ENCODE measurements at regions not wholly inside any gene's neighbourhood (a gene's known extent, or its start where the extent isn't known, plus 50 kb on each side); places are given as distances from the start of the nearest gene placed in this dataset.

GRCh38 chr21:16283516-16283915, 553.7 kb downstream of the USP25 start:
- DNase-seq, result no peak
- H3K4me1 Mint-ChIP-seq (ENCODE audit: low read depth), result no peaks in the 10 kb centered on the region
- CTCF ChIA-PET, result no interaction called here

GRCh38 chr21:16285605-16286126, 555.9 kb downstream of the USP25 start:
- DNase-seq, result no peak
- intact Hi-C loops (cut with micrococcal nuclease), result no loop called here
- H3K4me3 Mint-ChIP-seq, result no peak overlapping the region
- H3K27me3 Mint-ChIP-seq (ENCODE audit: low read depth), result no peaks in the 10 kb centered on the region
- no peak overlapping the region for H3K27ac Mint-ChIP-seq
- no peaks in the 10 kb centered on the region for H3K36me3 Mint-ChIP-seq (ENCODE audit: low read depth)
- H3K4me1 Mint-ChIP-seq (ENCODE audit: low read depth), result no peaks in the 10 kb centered on the region
- H3K9me3 Mint-ChIP-seq, result no peaks in the 10 kb centered on the region
- CTCF ChIA-PET, result interaction anchor here (1.1 kb wide), 1 partner anchor 46 kb away, joined by 3 read pairs; no protein-coding TSS in a partner anchor

More at GRCh38 chr21:16283516-16283915, 553.7 kb downstream of the USP25 start:
- Mint-ChIP-seq H3K27ac (no peak overlapping the region), H3K36me3 (ENCODE audit: low read depth) (no peaks in the 10 kb centered on the region), H3K27me3 (ENCODE audit: low read depth) (no peaks in the 10 kb centered on the region), H3K9me3 (no peaks in the 10 kb centered on the region), H3K4me3 (no peak overlapping the region)
- intact Hi-C loops (cut with micrococcal nuclease), result no loop called here

- H3K27me3 Mint-ChIP-seq (ENCODE audit: low read depth), result no peaks in the 10 kb centered on the region
- H3K4me3 Mint-ChIP-seq, result no peak overlapping the region
- no peaks in the 10 kb centered on the region for H3K4me1 Mint-ChIP-seq (ENCODE audit: low read depth)
- intact Hi-C loops (cut with micrococcal nuclease), result no loop called here
- no peak overlapping the region for H3K27ac Mint-ChIP-seq
- CTCF ChIA-PET, result interaction anchor here (0.6 kb wide), 1 partner anchor 465 kb away, joined by 3 read pairs; no protein-coding TSS in a partner anchor
- H3K36me3 Mint-ChIP-seq (ENCODE audit: low read depth), result no peaks in the 10 kb centered on the region
- no peak for DNase-seq
- no peaks in the 10 kb centered on the region for H3K9me3 Mint-ChIP-seq
Observed at GRCh38 chr21:16287046-16287445, 557.3 kb downstream of the USP25 start.

- Mint-ChIP-seq H3K4me1 (ENCODE audit: low read depth) (no peaks in the 10 kb centered on the region), H3K36me3 (ENCODE audit: low read depth) (no peaks in the 10 kb centered on the region), H3K27me3 (ENCODE audit: low read depth) (no peaks in the 10 kb centered on the region), H3K27ac (no peak overlapping the region), H3K4me3 (no peak overlapping the region), H3K9me3 (no peaks in the 10 kb centered on the region)
- CTCF ChIA-PET, result no interaction called here
- DNase-seq, result no peak
- intact Hi-C loops (cut with micrococcal nuclease), result no loop called here
Observed at GRCh38 chr21:16291296-16291695, 561.5 kb downstream of the USP25 start.

GRCh38 chr21:16294128-16294527, 564.3 kb downstream of the USP25 start:
- Mint-ChIP-seq H3K9me3 (no peaks in the 10 kb centered on the region), H3K27ac (no peak overlapping the region), H3K36me3 (ENCODE audit: low read depth) (no peaks in the 10 kb centered on the region), H3K27me3 (ENCODE audit: low read depth) (no peaks in the 10 kb centered on the region), H3K4me3 (no peak overlapping the region), H3K4me1 (ENCODE audit: low read depth) (no peaks in the 10 kb centered on the region)
- no peak for DNase-seq
- CTCF ChIA-PET, result no interaction called here
- intact Hi-C loops (cut with micrococcal nuclease), result no loop called here

GRCh38 chr21:16302851-16303282, 573.1 kb downstream of the USP25 start:
- intact Hi-C loops (cut with micrococcal nuclease), result no loop called here
- Mint-ChIP-seq H3K4me1 (ENCODE audit: low read depth) (peaks cover 4% of the 10 kb centered on the region), H3K36me3 (ENCODE audit: low read depth) (no peaks in the 10 kb centered on the region), H3K9me3 (no peaks in the 10 kb centered on the region), H3K27ac (no peak overlapping the region), H3K4me3 (no peak overlapping the region), H3K27me3 (ENCODE audit: low read depth) (peaks cover 3% of the 10 kb centered on the region)
- CTCF ChIA-PET, result interaction anchor here (0.6 to 0.7 kb wide), 2 partner anchors 46 to 102 kb away, joined by 3 to 4 read pairs; no protein-coding TSS in a partner anchor
- DNase-seq, result no peak

GRCh38 chr21:16304174-16305095, 574.7 kb downstream of the USP25 start:
- intact Hi-C loops (cut with micrococcal nuclease), result no loop called here
- no peak for DNase-seq
- CTCF ChIA-PET, result no interaction called here
- Mint-ChIP-seq H3K36me3 (ENCODE audit: low read depth) (no peaks in the 10 kb centered on the region), H3K9me3 (no peaks in the 10 kb centered on the region), H3K4me1 (ENCODE audit: low read depth) (peaks cover 9% of the 10 kb centered on the region), H3K4me3 (no peak overlapping the region), H3K27ac (no peak overlapping the region), H3K27me3 (ENCODE audit: low read depth) (peaks cover 6% of the 10 kb centered on the region)

- H3K27me3 Mint-ChIP-seq (ENCODE audit: low read depth), result peaks cover 6% of the 10 kb centered on the region
- H3K27ac Mint-ChIP-seq, result no peak overlapping the region
- H3K4me3 Mint-ChIP-seq, result no peak overlapping the region
- DNase-seq, result no peak
- CTCF ChIA-PET, result interaction anchor here (0.6 kb wide), 1 partner anchor 13 kb away, joined by 4 read pairs; no protein-coding TSS in a partner anchor
- peaks cover 11% of the 10 kb centered on the region for H3K4me1 Mint-ChIP-seq (ENCODE audit: low read depth)
- no peaks in the 10 kb centered on the region for H3K9me3 Mint-ChIP-seq
- intact Hi-C loops (cut with micrococcal nuclease), result no loop called here
- H3K36me3 Mint-ChIP-seq (ENCODE audit: low read depth), result no peaks in the 10 kb centered on the region
Observed at GRCh38 chr21:16305686-16306085, 575.9 kb downstream of the USP25 start.

GRCh38 chr21:16307256-16307655, 577.5 kb downstream of the USP25 start:
- Mint-ChIP-seq H3K36me3 (ENCODE audit: low read depth) (no peaks in the 10 kb centered on the region), H3K4me3 (no peak overlapping the region), H3K27ac (no peak overlapping the region), H3K27me3 (ENCODE audit: low read depth) (peaks cover 6% of the 10 kb centered on the region), H3K4me1 (ENCODE audit: low read depth) (peaks cover 11% of the 10 kb centered on the region), H3K9me3 (no peaks in the 10 kb centered on the region)
- intact Hi-C loops (cut with micrococcal nuclease), result no loop called here
- DNase-seq, result no peak
- CTCF ChIA-PET, result interaction anchor here (0.7 kb wide), 1 partner anchor 114 kb away, joined by 3 read pairs; no protein-coding TSS in a partner anchor

GRCh38 chr21:16308269-16308668, 578.5 kb downstream of the USP25 start:
- Mint-ChIP-seq H3K4me1 (ENCODE audit: low read depth) (peaks cover 10% of the 10 kb centered on the region), H3K36me3 (ENCODE audit: low read depth) (no peaks in the 10 kb centered on the region), H3K27me3 (ENCODE audit: low read depth) (peaks cover 6% of the 10 kb centered on the region), H3K27ac (no peak overlapping the region), H3K9me3 (no peaks in the 10 kb centered on the region), H3K4me3 (no peak overlapping the region)
- DNase-seq, result no peak
- CTCF ChIA-PET, result interaction anchor here (0.6 kb wide), 1 partner anchor 1076 kb away, joined by 3 read pairs; no protein-coding TSS in a partner anchor
- intact Hi-C loops (cut with micrococcal nuclease), result loop anchor here (2.0 kb wide), 1 partner anchor 113 kb away; no protein-coding TSS in a partner anchor

GRCh38 chr21:16309250-16309971, 579.6 kb downstream of the USP25 start:
- Mint-ChIP-seq H3K36me3 (ENCODE audit: low read depth) (no peaks in the 10 kb centered on the region), H3K27ac (no peak overlapping the region), H3K4me3 (no peak overlapping the region), H3K4me1 (ENCODE audit: low read depth) (peaks cover 10% of the 10 kb centered on the region), H3K9me3 (no peaks in the 10 kb centered on the region), H3K27me3 (ENCODE audit: low read depth) (peaks cover 6% of the 10 kb centered on the region)
- intact Hi-C loops (cut with micrococcal nuclease), result loop anchor here (2.0 kb wide), 1 partner anchor 115 kb away; no protein-coding TSS in a partner anchor
- DNase-seq, result no peak
- CTCF ChIA-PET, result interaction anchor here (1.3 kb wide), 1 partner anchor 19 kb away, joined by 3 read pairs; no protein-coding TSS in a partner anchor

- CTCF ChIA-PET, result interaction anchor here (1.3 kb wide), 1 partner anchor 18 kb away, joined by 3 read pairs; no protein-coding TSS in a partner anchor
- Mint-ChIP-seq H3K4me3 (no peak overlapping the region), H3K27me3 (ENCODE audit: low read depth) (peaks cover 6% of the 10 kb centered on the region), H3K4me1 (ENCODE audit: low read depth) (peaks cover 10% of the 10 kb centered on the region), H3K9me3 (no peaks in the 10 kb centered on the region), H3K27ac (no peak overlapping the region), H3K36me3 (ENCODE audit: low read depth) (no peaks in the 10 kb centered on the region)
- intact Hi-C loops (cut with micrococcal nuclease), result loop anchor here (10.0 kb wide), 1 partner anchor 55 kb away; no protein-coding TSS in a partner anchor
- DNase-seq, result no peak
Observed at GRCh38 chr21:16310176-16310575, 580.4 kb downstream of the USP25 start.
